Keratinocyte (primary cell): ENCODE measurements at regions not wholly inside any gene's neighbourhood (a gene's known extent, or its start where the extent isn't known, plus 50 kb on each side); places are given as distances from the start of the nearest gene placed in this dataset.

Source experiments
- DNase-seq: peaks from one replicate; pipeline ENCODE4 v3.0.0-alpha.2; 2011; ENCODE audit warnings: low read depth, missing footprints, low spot score
- FAIRE-seq: peaks from 2 replicates; lab custom pipeline; 2011; peaks lifted over from hg19 to GRCh38; lab: Jason Lieb, UNC
- H2AFZ ChIP-seq: 2 replicates; pipeline ENCODE4 v1.6.0; 2012; ENCODE audit warnings: low read length, control low read depth, inconsistent platforms; ENCODE audit not compliant: control insufficient read depth
- H3K27ac ChIP-seq: 2 replicates; pipeline ENCODE4 v1.5.1; 2011; ENCODE audit warnings: low read length; ENCODE audit not compliant: control insufficient read depth, insufficient read depth
- H3K27me3 ChIP-seq: 3 replicates; pipeline ENCODE4 v1.6.0; 2011; ENCODE audit warnings: low read length; ENCODE audit not compliant: control insufficient read depth, insufficient read depth; ENCODE audit errors: extremely low read depth
- H3K36me3 ChIP-seq, 2 experiments: 2 replicates in 1 of 2; 3 replicates in 1 of 2; pipeline ENCODE4 v1.5.1; 2011; ENCODE audit warnings: low read length in 2 of 2, mild to moderate bottlenecking in 1 of 2; ENCODE audit not compliant: control insufficient read depth in 2 of 2, insufficient read depth in 2 of 2; ENCODE audit errors: extremely low read depth in 1 of 2
- H3K4me1 ChIP-seq: 3 replicates; pipeline ENCODE4 v1.5.1; 2011; ENCODE audit warnings: low read length; ENCODE audit not compliant: control insufficient read depth, insufficient read depth; ENCODE audit errors: extremely low read depth
- H3K4me2 ChIP-seq: 3 replicates; pipeline ENCODE4 v1.6.0; 2011; ENCODE audit warnings: low read depth, low read length; ENCODE audit not compliant: control insufficient read depth, insufficient read depth; ENCODE audit errors: extremely low read depth
- H3K4me3 ChIP-seq, 3 experiments: fragments of 200-600 bp in 1 of 3; sonication (generic) in 1 of 3; 2 replicates in 2 of 3; 3 replicates in 1 of 3; pipeline ENCODE4 v1.5.1; 2011 to 2016; ENCODE audit warnings: low read length in 3 of 3, mild to moderate bottlenecking in 3 of 3, control low read depth in 2 of 3, inconsistent platforms in 1 of 3, low read depth in 1 of 3, mixed read lengths in 1 of 3, mixed run types in 1 of 3, moderate library complexity in 1 of 3; ENCODE audit not compliant: control insufficient read depth in 2 of 3, insufficient read depth in 2 of 3; ENCODE audit errors: extremely low read depth in 1 of 3
- H3K79me2 ChIP-seq: 2 replicates; pipeline ENCODE4 v1.6.0; 2012; ENCODE audit warnings: low read length; ENCODE audit not compliant: control insufficient read depth, insufficient read depth
- H3K9ac ChIP-seq: 3 replicates; pipeline ENCODE4 v1.6.0; 2011; ENCODE audit warnings: low read length; ENCODE audit not compliant: control insufficient read depth, insufficient read depth; ENCODE audit errors: extremely low read depth
- H3K9me1 ChIP-seq: 3 replicates; pipeline ENCODE4 v1.6.0; 2011; ENCODE audit warnings: low read length; ENCODE audit not compliant: control insufficient read depth, insufficient read depth; ENCODE audit errors: extremely low read depth
- H3K9me3 ChIP-seq: 2 replicates; pipeline ENCODE4 v1.5.1; 2012; ENCODE audit warnings: low read depth, low read length; ENCODE audit not compliant: control insufficient read depth
- H4K20me1 ChIP-seq: 3 replicates; pipeline ENCODE4 v1.6.0; 2011; ENCODE audit warnings: low read length; ENCODE audit not compliant: control insufficient read depth, insufficient read depth; ENCODE audit errors: extremely low read depth
- CTCF ChIP-seq, 3 experiments: IDR thresholded peaks in 1 of 3; conservative IDR thresholded peaks in 1 of 3; optimal IDR thresholded peaks in 1 of 3; 2 replicates in 2 of 3; 3 replicates in 1 of 3; pipeline versions ENCODE3 to v1.5.1; 2011; ENCODE audit warnings: low read length in 3 of 3, mild to moderate bottlenecking in 3 of 3, moderate library complexity in 2 of 3, control low read depth in 1 of 3, inconsistent platforms in 1 of 3; ENCODE audit not compliant: insufficient read depth in 2 of 3; ENCODE audit errors: extremely low read depth in 1 of 3
- EZH2 ChIP-seq: IDR thresholded peaks from one replicate; pipeline ENCODE4 v1.6.1; 2012; ENCODE audit warnings: inconsistent platforms, mild to moderate bottlenecking, low read length, moderate library complexity
- dilution Hi-C: fragments of 300-500 bp; cut with MboI; formaldehyde crosslinking; loops from one replicate; pipeline ENCODE4 v1.7.0; 2020; ENCODE audit warnings: low sequenced_read_pairs; ENCODE audit not compliant: extremely low pct_ligation_motif_present

GRCh38 chr11:119814766-119815165, 85.8 kb upstream of the NECTIN1 start:
- Histone ChIP-seq H3K4me2 (no peak overlapping the region), H3K27me3 (peaks cover 8% of the 10 kb centered on the region), H3K9me1 (no peaks in the 10 kb centered on the region), H3K79me2 (no peaks in the 10 kb centered on the region), H3K9ac (no peak overlapping the region), H3K9me3 (no peaks in the 10 kb centered on the region), H3K4me1 (peaks cover 8% of the 10 kb centered on the region), H2AFZ (no peak overlapping the region), H3K4me3 (no peak overlapping the region), H4K20me1 (no peaks in the 10 kb centered on the region), H3K27ac (no peak overlapping the region), H3K36me3 (no peaks in the 10 kb centered on the region)
- TF ChIP-seq CTCF (optimal IDR thresholded peaks at IDR 0.05 in 1 of 3, IDR thresholded peaks at IDR 0.05 in 1 of 3, conservative IDR thresholded peaks at IDR 0.05 in 1 of 3; ENCODE audit: extremely low read depth in 1 of 3, insufficient read depth in 2 of 3, low read length in 3 of 3) (no peak), EZH2 (no peak)
- no peak for DNase-seq
- dilution Hi-C loops, result no loop called here
- FAIRE-seq, result no peak

- Histone ChIP-seq H3K4me2 (no peak overlapping the region), H4K20me1 (no peaks in the 10 kb centered on the region), H3K27ac (no peak overlapping the region), H3K27me3 (peaks cover 26% of the 10 kb centered on the region), H3K4me3 (no peak overlapping the region), H3K9me1 (no peaks in the 10 kb centered on the region), H3K9me3 (no peaks in the 10 kb centered on the region), H3K4me1 (peaks cover 8% of the 10 kb centered on the region), H3K79me2 (no peaks in the 10 kb centered on the region), H3K9ac (no peak overlapping the region), H3K36me3 (no peaks in the 10 kb centered on the region), H2AFZ (no peak overlapping the region)
- TF ChIP-seq CTCF (optimal IDR thresholded peaks at IDR 0.05 in 1 of 3, IDR thresholded peaks at IDR 0.05 in 1 of 3, conservative IDR thresholded peaks at IDR 0.05 in 1 of 3; ENCODE audit: extremely low read depth in 1 of 3, insufficient read depth in 2 of 3, low read length in 3 of 3), result no peak
- dilution Hi-C loops, result no loop called here
- FAIRE-seq (peak; percentile 9), DNase-seq (no peak)
Measured at GRCh38 chr11:119810478-119811232, 81.7 kb upstream of the NECTIN1 start.
